ENCODE measurements at regions not wholly inside any gene's neighbourhood (a gene's known extent, or its start where the extent isn't known, plus 50 kb on each side); places are given as distances from the start of the nearest gene placed in this dataset.

DNA sequence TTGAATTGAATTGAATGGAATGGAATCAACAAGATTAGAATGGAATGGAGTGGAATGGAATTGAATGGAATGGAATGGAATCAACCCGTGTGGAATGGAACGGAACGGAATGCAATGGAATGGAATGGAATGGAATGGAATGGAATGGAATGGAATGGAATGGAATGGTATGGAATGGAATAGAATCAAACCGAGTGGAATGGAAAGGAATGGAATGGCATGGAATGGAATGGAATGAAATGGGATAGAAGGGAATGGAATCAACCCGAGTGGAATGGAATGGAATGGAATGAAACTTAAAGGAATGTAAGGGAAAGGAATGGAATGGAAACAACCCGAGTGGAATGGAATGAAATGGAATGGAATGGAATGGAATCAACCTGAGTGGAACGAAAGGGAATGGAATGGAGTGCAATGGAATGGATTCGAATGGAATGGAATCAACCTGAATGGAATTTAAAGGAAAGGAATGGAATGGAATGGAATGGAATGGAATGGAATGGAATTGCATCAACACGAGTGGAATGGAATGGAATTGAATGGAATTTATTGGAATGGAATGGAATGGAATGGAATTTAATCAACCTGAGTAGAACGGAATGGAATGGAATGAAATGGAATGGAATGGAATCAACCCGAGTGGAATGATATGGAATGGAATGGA, 1146.6 kb downstream of the RPIA start:
- no peak for TF ChIP-seq CTCF (IDR thresholded peaks at IDR 0.05)
- TF ChIP-seq POLR2A (IDR thresholded peaks at IDR 0.05): no peak
- TF ChIP-seq EP300 (IDR thresholded peaks at IDR 0.05): no peak

Measured in tibial nerve (tissue), 4 donors.